ENCODE measurements at regions not wholly inside any gene's neighbourhood (a gene's known extent, or its start where the extent isn't known, plus 50 kb on each side); places are given as distances from the start of the nearest gene placed in this dataset.

DNA sequence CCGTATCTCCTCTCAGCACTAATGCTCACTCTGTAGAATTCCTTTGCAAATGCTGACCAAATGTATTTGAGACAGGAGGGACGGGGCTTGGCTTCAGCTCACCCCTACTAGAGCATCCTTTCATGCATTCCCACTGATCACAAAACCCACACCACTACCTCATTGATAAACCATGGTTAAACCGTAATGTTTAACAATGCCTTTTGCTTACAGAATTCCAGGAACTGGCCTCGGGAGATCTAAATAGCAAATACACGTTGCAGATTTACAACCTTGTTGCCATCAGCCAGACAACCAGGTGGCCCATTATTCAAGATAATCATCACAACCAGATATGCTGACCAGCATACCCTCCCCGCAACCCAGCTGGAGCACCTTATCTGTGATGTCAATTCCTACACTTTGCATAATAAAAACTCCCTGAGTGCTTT is 391.9 kb downstream of the KCTD8 start:
- no peak for DNase-seq (ENCODE audit: low spot score)
- no peaks in the 10 kb centered on the region for H3K36me3 ChIP-seq
- no peaks in the 10 kb centered on the region for H3K4me1 ChIP-seq (ENCODE audit: control insufficient read depth in 1 of 2, low read depth in 2 of 2)
- H3K9me3 ChIP-seq = no peaks in the 10 kb centered on the region
- no peak overlapping the region for H3K4me3 ChIP-seq
- no peak for ATAC-seq (ENCODE audit: insufficient number of reproducible peaks, low FRiP score, low read depth)
- no peaks in the 10 kb centered on the region for H3K27me3 ChIP-seq (replicated peaks; ENCODE audit: insufficient read depth)
- TF ChIP-seq CTCF (IDR thresholded peaks at IDR 0.05) = no peak
- no peak overlapping the region for H3K27ac ChIP-seq

- DNase-seq (ENCODE audit: low spot score) (no peak), ATAC-seq (ENCODE audit: insufficient number of reproducible peaks, low FRiP score, low read depth) (no peak)
- no peak for TF ChIP-seq CTCF (IDR thresholded peaks at IDR 0.05)
- H3K9me3 ChIP-seq = no peaks in the 10 kb centered on the region
- H3K4me1 ChIP-seq (ENCODE audit: control insufficient read depth in 1 of 2, low read depth in 2 of 2) = no peaks in the 10 kb centered on the region
- H3K36me3 ChIP-seq = no peaks in the 10 kb centered on the region
- H3K27me3 ChIP-seq (replicated peaks; ENCODE audit: insufficient read depth) = no peaks in the 10 kb centered on the region
- H3K27ac ChIP-seq = no peak overlapping the region
- H3K4me3 ChIP-seq = no peak overlapping the region
These were observed 377.8 kb downstream of the KCTD8 start for GRCh38 chr4:44070843-44071242.

DNA sequence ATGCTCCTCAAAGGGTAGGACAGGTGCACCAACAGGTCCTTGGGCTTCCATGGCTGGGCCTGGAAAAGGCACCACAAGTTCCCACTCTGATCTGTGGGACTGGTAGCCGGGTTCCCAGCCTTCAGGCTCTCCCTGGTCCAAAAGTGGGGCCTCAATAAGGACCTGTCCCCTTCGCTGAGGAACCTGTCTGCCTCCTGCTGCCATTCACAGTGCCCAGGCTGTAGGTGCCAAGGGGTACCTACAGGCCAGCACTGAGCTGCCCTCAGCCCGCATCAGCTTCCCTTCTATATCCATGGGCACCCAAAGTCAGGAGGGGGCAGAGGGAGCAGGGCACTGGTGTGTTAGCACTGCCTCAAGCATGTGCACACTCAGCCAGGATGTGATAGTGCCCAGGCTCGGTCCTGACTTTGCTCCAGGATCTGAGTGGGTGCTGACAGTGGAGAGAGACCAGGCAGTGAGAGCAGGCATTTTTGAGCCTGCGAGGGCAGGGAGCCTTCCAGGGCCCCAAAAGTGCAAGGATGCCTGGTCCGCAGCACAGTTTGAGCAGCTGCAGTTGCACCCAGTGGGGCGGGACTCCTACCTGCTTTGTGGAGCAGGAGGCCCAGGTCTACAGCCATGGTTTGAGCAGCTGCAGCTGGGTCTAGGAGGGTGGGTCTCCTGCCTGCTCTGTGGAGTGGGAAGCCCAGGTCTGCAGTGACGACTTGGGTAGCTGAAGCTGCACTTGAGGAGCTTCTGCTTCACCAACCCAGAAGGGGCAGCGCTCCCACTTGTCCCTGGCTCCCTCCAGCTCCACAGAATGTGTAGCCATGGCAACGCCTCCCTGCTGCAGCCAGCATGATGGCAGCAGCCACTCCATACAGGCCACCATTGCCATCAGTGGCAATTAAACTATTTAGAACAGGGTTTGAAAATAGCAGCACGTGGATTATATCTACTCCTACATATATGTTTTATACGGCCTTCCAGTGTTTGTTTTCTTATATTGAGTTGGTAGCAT is 376.4 kb downstream of the KCTD8 start:
- no peaks in the 10 kb centered on the region for H3K9me3 ChIP-seq
- no peak overlapping the region for H3K4me3 ChIP-seq
- DNase-seq (ENCODE audit: low spot score) (no peak), ATAC-seq (ENCODE audit: insufficient number of reproducible peaks, low FRiP score, low read depth) (no peak)
- no peak overlapping the region for H3K27ac ChIP-seq
- no peaks in the 10 kb centered on the region for H3K36me3 ChIP-seq
- H3K4me1 ChIP-seq (ENCODE audit: control insufficient read depth in 1 of 2, low read depth in 2 of 2) = no peaks in the 10 kb centered on the region
- TF ChIP-seq CTCF (IDR thresholded peaks at IDR 0.05) = no peak
- no peaks in the 10 kb centered on the region for H3K27me3 ChIP-seq (replicated peaks; ENCODE audit: insufficient read depth)

DNA sequence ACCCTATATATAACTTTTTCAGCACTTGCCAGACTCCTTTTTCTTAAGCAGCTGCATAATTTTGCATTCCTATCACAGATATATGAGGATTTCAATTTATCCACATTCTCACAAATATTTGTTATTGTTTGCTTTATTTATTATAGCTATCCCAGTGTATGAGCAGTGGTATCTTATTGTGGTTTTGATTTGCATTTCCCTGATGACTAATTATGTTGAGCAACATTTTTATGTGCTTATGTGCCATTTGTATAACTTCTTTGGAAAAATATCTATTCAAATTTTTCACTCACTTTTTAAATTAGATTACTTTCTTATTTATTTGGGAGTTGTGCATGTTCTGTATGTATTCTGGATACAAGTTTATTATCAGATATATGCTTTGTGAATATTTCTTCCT is 361.9 kb downstream of the KCTD8 start:
- Histone ChIP-seq H3K4me3 (no peak overlapping the region), H3K9me3 (no peaks in the 10 kb centered on the region), H3K27ac (no peak overlapping the region), H3K4me1 (ENCODE audit: control insufficient read depth in 1 of 2, low read depth in 2 of 2) (no peaks in the 10 kb centered on the region), H3K27me3 (replicated peaks; ENCODE audit: insufficient read depth) (no peaks in the 10 kb centered on the region), H3K36me3 (no peaks in the 10 kb centered on the region)
- ATAC-seq (ENCODE audit: insufficient number of reproducible peaks, low FRiP score, low read depth) = no peak
- TF ChIP-seq CTCF (IDR thresholded peaks at IDR 0.05) = no peak
- DNase-seq (ENCODE audit: low spot score) = no peak

DNA sequence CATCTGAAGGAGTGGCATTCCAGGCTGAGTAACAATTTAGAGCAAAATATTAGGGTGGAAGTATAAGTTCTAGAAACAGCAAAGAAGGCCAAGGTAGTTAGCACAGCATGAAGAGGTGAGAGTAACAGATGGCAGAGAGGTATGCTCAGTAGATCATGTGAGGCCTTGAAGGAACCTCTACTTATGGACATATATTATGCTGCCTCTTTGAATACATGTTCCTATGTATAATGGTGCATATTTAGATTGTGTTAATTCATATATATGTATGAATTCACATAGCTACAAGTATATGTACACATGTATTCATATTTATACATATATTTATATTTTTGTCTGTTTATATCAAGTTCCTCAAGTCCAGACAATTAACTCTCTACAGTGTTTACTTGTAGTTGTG is 355.2 kb downstream of the KCTD8 start:
- DNase-seq (ENCODE audit: low spot score) (no peak), ATAC-seq (ENCODE audit: insufficient number of reproducible peaks, low FRiP score, low read depth) (no peak)
- Histone ChIP-seq H3K4me3 (no peak overlapping the region), H3K4me1 (ENCODE audit: control insufficient read depth in 1 of 2, low read depth in 2 of 2) (no peaks in the 10 kb centered on the region), H3K36me3 (no peaks in the 10 kb centered on the region), H3K9me3 (no peaks in the 10 kb centered on the region), H3K27me3 (replicated peaks; ENCODE audit: insufficient read depth) (no peaks in the 10 kb centered on the region), H3K27ac (no peak overlapping the region)
- no peak for TF ChIP-seq CTCF (IDR thresholded peaks at IDR 0.05)
